GM18907 (cell line): ENCODE measurements at regions not wholly inside any gene's neighbourhood (a gene's known extent, or its start where the extent isn't known, plus 50 kb on each side); places are given as distances from the start of the nearest gene placed in this dataset.

Experiments
- ATAC-seq: cut with Tn5 transposase; IDR thresholded peaks from one replicate; pipeline ENCODE4 v1.9.1; 2021; ENCODE audit warnings: mild to moderate bottlenecking, moderate library complexity; ENCODE audit not compliant: unreplicated experiment

DNA sequence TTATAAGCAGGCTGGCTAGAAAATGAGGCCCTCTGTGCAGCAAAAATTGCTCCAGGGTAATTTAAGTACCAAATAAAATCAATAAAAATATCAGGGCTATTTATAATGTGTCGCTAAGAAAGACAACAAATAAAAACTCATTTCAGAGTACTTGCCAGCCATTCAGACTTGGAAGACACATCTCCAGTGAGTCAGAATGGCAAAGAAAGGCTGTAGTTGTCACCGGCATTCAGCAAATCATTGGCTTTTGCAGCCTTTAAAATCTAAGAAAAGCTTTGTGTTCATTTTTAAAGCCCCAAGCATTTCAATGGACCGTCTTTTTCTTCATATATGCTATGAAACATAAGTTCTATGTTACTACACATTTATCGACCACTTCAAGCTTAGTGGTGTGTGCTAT, 141.1 kb upstream of the HNMT start:
- ATAC-seq: no peak

DNA sequence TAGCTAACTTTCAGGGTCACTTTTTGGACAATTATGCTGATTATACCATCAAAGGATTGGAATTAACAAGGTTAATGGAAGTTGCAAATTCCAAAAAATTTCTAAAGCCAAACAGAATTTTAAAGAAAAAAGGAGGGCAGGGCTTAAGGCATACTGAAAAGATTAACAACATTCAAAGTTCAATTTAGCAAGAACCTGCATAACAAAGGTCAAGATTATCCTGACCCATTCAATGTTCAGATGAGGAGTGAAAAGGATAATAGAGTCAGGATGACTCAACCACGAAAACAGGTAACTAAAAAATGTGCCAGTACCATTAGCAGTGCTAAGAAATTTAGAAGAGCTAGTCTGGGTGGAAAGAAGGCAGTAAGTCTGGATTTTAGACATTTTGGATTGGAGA, 139.8 kb upstream of the HNMT start:
- no peak for ATAC-seq

DNA sequence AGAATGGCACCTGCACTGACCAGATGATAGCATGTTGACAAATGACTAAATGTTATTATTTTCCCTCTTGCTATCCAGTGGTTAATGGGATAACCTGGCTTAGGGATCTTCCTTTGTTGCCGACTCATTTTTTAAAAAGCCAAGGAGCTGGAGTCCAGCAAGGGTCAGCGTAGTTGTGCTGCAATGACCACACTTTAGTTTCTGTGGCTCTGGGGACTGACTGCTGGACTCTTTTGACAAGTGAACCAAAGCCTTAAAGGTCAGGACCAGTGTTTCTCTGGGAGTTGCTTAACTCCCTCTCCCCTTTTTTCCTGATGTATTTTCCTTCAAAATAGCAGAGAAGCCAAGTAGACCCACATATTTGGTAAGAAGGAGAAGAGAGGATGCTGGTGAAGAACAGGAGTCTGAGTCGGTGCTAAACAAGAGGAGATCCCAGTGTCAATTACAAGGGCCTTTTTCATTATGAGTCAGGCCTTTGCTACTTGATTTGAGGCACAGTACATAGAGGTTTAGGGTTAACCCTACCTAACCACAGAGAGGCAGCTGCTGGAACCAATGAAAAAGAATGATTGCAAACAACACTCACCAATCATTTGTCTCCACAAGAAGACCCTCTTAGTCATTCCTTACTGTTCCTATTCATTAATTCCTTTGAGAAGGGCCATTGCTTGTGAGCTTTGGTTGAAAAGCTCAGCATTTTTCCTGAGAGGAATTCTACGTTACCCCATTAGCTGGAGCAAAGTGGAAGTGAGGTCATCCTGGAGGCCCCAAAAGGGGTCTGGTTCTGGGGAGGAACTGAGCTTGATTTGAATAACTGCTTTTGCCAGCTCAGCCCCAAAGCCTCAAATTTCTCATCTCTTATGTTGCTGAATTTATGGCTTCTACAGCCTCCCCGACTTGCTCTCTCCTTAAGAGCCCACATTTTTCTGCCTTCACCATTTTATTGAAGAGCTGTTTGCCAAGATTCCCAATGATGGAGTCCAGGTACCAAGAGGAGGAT, 137.6 kb upstream of the HNMT start:
- peak; percentile 100 for ATAC-seq

DNA sequence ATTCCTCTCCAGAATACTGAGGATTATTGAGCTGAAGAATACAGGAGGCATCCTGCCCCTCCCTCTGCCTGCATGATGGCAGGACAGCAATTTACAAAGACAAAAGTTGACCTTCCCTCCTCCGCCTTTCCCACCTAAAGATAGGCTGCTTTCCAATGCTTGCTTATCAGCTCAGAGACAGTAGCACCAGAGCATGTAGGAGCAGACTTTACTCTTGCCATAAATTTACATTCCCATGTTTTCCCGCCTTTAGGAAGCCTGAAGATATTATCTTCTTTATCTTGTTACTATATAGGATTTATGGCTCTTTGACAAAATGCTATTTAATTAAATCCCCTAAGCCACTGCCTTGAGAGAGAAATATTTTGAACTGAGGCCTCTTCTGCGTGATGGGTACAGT, 135.6 kb upstream of the HNMT start:
- no peak for ATAC-seq

DNA sequence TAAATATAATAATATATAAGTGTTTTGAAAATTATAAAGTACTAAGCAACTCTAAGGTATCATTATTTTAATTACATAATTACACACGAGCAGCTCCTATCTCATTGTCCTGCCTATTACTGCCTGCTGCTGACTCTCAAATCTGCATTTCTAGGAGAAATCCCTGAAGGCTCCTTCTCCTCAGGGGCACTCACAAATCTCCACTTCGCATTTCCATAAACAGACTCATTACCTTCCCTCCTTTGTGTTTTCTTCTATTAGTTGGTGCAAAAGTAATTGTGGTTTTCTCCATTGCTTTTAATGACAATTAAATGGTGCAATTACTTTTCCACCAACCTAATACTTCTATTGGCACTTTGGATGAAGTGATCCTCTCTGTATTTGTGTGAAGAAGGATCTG, 135.0 kb upstream of the HNMT start:
- no peak for ATAC-seq

DNA sequence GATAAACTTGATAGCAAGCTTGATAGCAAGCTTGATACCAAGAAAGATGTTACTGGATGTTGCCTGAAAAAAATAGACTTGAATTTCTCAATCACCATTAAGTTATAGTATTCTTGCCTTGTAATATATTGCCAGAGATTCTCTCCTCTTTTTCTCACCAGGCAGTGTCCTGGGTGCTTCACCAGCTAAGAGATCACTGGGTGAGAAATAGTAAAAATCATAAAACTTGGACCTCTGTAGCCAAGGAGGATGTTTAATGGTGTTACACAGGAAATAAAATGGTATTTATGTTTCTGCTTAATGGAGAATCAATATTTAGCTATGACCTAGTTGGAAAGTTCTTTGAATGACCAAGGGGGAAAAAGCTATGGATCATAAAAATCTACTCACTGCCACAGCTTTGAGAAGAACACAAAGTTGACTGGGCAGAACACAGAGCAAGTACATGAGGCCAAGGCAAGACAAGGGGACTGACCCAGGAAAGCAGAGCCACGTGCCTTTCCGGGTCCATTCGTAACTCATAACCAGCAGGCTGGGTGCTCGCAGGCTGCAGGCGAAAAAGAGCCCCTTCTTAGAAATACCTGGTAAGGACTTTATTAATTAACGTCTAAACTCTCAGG, 129.4 kb upstream of the HNMT start:
- ATAC-seq: no peak

DNA sequence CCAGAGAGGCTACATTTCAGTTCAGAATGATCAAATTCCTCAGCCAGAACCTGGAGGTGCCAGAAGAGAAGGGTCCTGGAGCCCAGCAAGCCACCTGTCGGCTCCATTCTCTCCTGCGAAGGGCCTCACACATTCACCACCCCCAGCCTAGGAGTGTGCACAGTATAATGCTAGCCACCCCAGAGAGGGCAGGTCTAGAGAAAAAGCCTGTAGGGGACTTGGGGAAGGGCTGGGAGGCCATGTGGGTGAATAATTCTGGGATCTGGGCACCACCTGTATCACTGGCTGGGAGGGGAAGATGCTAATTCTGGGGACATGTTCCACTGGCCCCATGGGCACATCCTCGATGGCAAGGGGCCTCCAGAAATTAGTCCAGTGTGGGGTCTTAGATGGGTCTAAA, 127.6 kb upstream of the HNMT start:
- no peak for ATAC-seq

DNA sequence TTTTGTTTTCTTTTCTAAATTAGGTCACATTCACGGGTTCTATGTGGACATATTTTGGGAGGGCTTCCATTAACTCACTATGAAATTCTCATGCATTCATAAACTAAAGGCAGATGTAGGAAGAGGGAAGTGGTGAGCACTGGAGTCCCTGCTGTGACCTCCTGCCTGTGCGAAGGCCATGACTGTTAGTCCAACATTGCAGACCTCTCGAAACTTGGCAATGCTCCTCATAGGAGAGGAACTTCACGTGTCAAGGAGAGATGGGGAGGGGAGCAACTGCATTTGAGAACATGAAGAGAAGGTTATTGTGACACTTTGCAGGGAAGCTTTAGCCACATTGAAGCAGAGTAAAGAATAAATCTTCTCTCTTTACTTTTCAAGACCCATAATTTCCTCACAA, 126.4 kb upstream of the HNMT start:
- ATAC-seq: no peak

DNA sequence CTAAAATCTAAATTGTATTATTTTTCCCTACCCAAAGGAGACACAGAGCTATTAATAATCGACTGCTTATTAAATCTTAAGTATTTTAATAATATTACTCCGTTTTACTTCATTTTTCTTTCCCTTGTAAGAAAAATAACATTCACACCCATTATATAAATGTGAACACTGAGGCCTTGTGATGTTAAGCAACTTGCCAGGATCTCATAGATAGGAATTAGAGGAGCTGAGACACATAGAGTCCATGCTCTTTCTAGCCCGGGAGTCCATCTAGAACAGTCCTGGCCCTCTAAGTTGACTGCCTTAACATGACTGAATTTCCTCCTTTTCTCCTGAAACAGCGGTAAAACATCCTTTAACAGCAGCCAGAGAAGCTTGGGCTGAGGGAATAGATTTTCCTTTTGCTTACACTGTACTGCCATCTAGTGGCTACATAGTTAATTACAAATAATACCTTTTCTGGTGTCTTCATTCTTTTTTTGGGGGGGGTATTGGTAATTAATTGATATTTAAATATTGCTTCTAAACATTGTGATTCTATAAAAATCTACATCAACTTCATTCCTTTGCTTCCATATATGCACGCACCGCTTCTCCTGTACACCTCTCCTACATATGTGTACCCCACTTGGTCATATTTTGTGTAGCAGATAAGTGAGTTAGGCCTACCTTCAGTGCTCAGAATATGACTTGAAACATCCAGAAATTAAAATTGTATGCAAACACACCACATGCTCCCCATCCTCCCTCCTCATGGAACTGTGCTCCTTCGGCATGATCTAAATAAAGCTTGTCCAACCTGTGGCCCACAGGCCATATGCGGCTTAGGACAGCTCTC, 125.8 kb upstream of the HNMT start:
- ATAC-seq: peak; percentile 70

DNA sequence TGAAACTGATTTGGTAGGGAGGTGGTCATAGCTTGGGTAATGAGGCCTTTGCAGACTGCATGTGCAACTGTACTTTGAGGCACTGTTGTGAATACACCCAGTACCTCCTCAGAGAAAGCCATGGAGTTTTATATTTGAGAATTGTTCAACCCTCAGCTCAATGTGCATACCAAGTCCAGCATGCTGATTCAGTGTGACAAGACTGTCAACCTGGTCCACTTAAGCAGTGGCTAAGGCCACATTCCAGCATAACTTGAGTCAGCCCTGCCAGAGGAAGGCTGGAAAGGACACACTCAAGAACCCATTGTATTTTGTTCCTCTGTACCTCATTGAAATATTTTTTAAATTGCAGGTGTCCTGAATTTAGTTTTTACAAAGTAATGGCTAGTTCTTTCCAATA, 121.8 kb upstream of the HNMT start:
- ATAC-seq: no peak

DNA sequence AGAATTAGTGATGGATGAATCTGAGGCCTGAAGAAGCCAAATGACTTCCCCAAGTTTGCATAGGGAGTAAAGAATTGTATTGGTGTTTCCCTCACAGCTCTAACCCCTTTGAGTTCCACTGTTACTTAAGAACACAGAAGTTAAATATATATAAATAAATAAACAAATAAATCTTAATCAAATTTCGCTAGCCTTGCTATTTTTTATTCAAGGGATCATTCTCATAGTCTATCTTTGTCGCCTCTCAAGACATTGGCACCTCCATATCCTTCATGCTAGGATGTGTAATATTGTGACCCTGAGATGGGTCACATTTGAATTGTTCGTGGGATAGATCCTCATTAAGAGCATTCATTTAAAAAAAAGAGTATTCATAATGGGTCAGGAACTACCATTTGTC, 121.3 kb upstream of the HNMT start:
- ATAC-seq: no peak

DNA sequence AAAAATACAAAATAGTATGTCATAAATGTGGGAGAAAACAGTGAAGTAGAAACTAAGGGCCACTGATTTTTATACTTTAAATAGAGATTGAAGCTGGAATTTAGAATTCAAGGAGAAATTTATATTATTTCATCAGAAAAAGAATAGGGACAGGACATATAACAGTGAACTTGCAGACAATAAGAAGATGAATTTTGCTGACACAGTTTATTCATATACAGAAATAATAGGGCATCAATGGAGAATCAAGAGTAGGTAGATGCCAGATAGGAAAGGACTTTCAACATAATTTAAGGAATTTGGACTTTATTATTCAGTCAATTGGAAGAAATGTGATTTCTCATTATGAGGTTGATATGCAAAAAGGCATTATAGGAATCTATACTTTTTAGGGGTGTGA, 118.9 kb upstream of the HNMT start:
- no peak for ATAC-seq

DNA sequence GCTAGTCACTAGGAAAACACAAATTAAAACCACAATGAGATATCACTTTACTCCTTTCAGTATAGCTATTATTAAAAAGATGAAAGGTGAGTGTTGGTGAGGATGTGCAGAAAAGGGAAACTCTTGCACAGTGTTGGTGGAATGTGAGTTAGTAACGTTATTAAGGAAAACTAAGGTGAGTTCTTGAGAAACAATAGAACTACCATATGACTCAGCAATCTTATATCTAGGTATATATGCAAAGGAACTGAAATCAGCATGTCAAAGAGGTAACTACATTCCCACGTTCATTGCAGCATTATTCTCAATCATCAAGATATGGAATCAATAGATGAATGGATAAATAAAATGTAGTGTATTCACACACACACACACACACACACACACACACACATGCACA, 117.3 kb upstream of the HNMT start:
- ATAC-seq: no peak

DNA sequence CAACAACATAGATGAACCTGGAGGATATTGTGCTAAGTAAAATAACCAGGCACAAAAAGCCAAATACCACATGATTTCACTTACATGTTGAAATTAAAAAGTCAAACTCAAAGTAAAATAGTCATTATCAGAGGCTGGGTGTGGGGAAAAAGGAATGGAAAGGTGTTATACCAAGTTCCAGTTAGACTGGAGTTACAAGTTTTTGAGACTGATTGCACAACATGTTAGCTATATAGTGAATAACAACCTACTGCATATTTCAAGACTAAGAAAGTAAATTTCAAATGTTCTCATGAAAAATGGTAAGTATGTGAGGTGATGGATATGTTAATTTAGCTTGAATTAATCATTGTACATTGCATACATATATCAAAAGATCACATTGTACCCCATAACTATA, 116.8 kb upstream of the HNMT start:
- ATAC-seq: no peak

DNA sequence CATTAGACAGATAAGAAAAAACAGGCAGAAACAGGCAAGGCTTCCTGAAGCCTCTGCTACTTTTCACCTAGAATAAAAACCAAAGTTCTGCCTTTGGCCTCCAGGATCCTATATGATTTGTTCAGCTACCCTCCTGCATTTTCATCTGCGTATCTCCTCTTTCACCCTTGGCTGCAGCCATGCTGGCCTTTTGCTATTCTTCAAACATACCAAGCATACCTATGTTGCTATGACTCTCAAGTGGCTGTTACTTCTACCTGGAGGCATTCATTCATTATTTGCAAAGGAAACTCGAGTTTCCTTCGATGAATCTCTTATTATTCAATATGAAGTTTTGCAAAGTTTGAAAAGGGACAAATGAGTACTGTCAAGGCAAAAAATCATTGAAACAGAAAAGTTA, 106.4 kb upstream of the HNMT start:
- ATAC-seq: no peak

DNA sequence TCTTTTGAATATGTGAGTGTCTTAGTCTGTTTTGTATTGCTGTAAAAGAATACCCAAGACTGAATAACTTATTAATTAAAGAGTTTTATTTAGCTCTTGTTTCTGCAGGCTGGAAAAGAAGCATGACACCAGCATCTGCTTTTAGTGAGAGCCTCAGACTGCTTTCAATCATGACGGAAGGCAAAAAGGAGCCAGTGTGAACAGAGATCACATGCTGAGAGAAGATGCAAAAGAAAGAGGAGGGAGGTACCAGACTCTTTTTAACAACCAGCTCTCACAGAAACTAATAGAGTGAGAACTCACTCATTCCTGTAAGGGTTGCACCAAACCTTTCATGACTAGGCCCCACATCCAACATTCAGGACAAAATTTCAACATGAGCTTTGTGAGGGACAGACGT, 101.6 kb upstream of the HNMT start:
- no peak for ATAC-seq

DNA sequence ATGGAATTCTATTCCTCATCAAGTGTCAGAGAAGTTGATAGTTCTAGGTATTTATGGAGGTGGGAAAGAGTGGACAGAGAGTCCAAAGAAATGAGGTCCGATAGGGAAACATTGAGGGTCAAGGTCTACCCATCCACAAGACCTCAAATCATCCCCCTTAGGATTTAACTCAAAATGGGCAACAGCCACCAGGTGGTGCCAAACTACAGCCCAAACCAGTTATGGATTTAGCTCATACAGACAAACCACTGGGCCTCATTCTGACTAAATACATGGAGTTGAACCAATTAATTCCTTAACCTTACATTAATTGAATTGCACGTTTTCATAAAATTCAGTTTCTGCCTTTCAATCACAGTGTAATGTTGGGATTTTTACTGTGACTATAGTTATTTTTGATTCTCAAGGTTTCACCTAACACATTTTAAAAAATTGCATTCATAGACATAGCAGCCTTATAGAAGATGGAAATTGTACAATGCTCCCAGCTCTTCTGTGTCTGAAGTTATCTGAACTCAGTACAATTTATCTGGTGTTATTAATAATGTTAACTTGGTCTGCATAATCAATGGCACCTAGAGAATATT, 98.2 kb upstream of the HNMT start:
- peak; percentile 69 for ATAC-seq

DNA sequence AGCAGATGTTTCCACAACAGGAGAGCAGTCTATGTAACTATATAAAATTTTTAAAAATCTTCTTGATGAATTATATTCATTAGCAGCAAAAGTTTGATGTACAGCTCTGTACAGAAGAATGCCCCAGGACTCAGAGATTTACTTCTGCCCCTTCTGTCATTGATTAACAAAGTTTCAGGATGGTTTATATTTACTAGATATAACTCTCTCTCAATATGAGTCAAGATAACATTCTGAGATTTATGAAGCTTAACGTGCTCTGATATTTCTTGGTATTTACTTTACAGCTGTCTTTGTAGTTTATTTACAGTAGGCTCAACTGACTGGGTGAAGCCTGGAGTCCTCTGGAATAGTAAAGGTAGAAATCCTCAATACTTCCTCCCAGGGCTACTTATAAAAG, 93.6 kb upstream of the HNMT start:
- peak; percentile 87 for ATAC-seq

DNA sequence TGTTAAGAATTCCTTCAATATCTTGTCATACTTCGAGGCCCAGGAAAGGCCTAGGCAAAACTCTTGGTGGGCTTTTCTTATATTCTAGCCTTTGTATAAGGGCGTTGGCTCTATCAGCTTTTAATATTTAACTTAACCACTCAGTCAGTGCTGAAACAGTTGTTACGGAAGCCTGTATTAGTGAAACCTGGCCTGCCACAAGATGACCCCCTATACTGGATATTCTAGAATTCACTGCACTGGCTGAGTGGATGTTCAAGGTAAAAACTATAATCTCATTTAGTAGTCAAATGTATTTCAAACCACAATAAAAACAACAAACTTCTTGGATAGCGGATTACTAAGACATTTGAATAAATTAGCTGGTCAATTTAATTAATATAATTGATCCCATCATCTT, 91.7 kb upstream of the HNMT start:
- ATAC-seq: peak; percentile 73

DNA sequence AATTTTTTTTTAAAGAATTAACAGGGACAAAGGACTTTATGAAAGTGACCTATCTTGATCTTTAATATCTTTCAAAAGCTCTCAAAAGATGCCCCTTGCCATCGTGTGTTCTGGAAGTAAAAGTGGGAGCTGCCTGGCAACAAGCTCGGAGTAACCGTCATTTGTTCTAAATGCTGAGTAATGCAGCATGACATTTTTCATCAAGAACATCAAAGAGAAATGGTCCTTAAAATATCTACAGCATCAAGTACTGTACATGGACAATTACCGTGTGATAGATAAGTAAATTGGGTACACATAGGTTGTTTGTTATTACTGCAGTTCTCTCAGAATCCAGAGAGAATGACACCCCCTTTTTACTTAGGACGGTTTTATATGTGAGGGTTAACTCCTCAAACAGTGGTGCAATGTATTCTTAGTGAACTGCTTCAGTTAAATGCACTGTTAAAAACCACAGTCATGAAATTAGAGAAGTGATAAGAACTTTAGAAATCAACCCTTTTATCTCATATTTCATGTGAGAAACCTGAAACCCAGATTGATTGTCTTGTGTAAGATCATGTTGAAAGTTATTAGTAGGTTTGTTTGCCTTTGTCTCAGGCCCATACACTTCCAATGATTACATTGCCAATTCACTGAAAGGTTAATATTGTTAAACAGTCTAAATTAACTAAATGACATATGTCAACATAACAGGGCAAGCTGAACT, 90.6 kb upstream of the HNMT start:
- no peak for ATAC-seq

DNA sequence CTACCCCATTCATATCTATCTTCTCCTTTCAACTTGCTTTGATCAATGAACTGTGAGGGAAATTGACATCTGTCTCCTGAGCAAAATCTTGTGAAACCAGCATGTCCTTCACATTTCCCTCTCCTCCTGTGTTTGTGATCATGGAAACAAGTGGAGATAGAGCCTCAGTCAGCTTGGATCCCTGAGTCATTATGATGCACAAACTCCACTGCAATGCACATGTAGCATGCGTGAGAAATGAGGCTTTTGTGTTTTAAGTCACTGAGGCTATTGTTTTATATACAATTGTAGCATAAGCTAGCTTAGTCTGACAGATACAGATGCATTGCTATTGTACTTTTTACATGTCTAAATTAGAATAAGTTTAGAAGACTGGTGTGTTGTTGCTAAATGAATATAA, 85.2 kb upstream of the HNMT start:
- no peak for ATAC-seq
